ENCODE measurements at regions not wholly inside any gene's neighbourhood (a gene's known extent, or its start where the extent isn't known, plus 50 kb on each side); places are given as distances from the start of the nearest gene placed in this dataset.

GRCh38 chr5:88377705-88378656 is 109.3 kb upstream of the TMEM161B start (continued):
- TF ChIP-seq CBX5 (IDR thresholded peaks at IDR 0.05; ENCODE audit: low read depth, low read length) (no peak), ZNF274 (IDR thresholded peaks at IDR 0.05; ENCODE audit: borderline replicate concordance, extremely low read depth, low read length) (no peak), RBBP5 (IDR thresholded peaks at IDR 0.05; ENCODE audit: borderline replicate concordance, low read depth, low read length) (no peak)
- TF ChIP-seq, protein P1, sequence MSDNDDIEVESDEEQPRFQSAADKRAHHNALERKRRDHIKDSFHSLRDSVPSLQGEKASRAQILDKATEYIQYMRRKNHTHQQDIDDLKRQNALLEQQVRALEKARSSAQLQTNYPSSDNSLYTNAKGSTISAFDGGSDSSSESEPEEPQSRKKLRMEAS (IDR thresholded peaks at IDR 0.05), result no peak
